Testis (tissue), 2 donors: ENCODE measurements at regions not wholly inside any gene's neighbourhood (a gene's known extent, or its start where the extent isn't known, plus 50 kb on each side); places are given as distances from the start of the nearest gene placed in this dataset.
"Not testable (repeated sequence)": the region's sequence is repeated elsewhere in the genome, so short reads cannot be mapped to it uniquely, and the experiment has no call there.

ENCODE experiments used
- DNase-seq: peaks from one replicate; pipeline ENCODE4 v3.0.0-alpha.2; 2019
- H3K27ac ChIP-seq, 2 donors: fragments of 200-600 bp; sonication (generic); one replicate each; pipeline ENCODE4 v1.5.1; 2019
- H3K27me3 ChIP-seq: fragments of 200-600 bp; sonication (generic); one replicate; pipeline ENCODE4 v1.5.1; 2019
- H3K36me3 ChIP-seq: fragments of 200-600 bp; sonication (generic); one replicate; pipeline ENCODE4 v1.5.1; 2017; ENCODE audit warnings: low read depth; ENCODE audit errors: missing control alignments
- H3K4me1 ChIP-seq: fragments of 200-600 bp; sonication (generic); one replicate; pipeline ENCODE4 v1.5.1; 2019
- H3K4me3 ChIP-seq, 2 donors: fragments of 200-600 bp; sonication (generic); one replicate each; pipeline ENCODE4 v1.5.1; 2017 to 2019
- H3K9me3 ChIP-seq: fragments of 200-600 bp; sonication (generic); one replicate; pipeline ENCODE4 v1.5.1; 2017
- CTCF ChIP-seq, 3 experiments: fragments of 450-650 bp in 2 of 3; fragments of 200-600 bp in 1 of 3; sonication (generic) in 1 of 3; IDR thresholded peaks; one replicate each; pipeline ENCODE4 v1.5.1; 2016 to 2019; ENCODE audit warnings: antibody characterized with exemption in 3 of 3, mild to moderate bottlenecking in 2 of 3, moderate library complexity in 1 of 3
- POLR2A ChIP-seq: fragments of 450-650 bp; IDR thresholded peaks from one replicate; pipeline ENCODE4 v1.6.1; 2017; ENCODE audit warnings: antibody characterized with exemption, mild to moderate bottlenecking, moderate library complexity
- WGBS, 2 donors: methylation state at CpG; one replicate each; pipeline ENCODE4 v1.1.5; 2018; 5-methylcytosine and 5-hydroxymethylcytosine counted together
- intact Hi-C: fragments of 100-400 bp; cut with DNase I; formaldehyde crosslinking; loops from one replicate; pipeline ENCODE4 v1.15.1; 2023; ENCODE audit warnings: low total_unique reads

- H3K4me1 ChIP-seq, result no peaks in the 10 kb centered on the region
- H3K9me3 ChIP-seq, result no peaks in the 10 kb centered on the region
- intact Hi-C loops, result no loop called here
- no peaks in the 10 kb centered on the region for H3K27me3 ChIP-seq
- no peak overlapping the region for H3K4me3 ChIP-seq
- no peak overlapping the region for H3K27ac ChIP-seq
- DNase-seq, result no peak
- TF ChIP-seq POLR2A (no peak), CTCF (IDR thresholded peaks at IDR 0.05) (no peak)
- H3K36me3 ChIP-seq, result no peaks in the 10 kb centered on the region
- WGBS, 2 donors, result 32 to 96% methylated on average over 1 of the region's 1 CpG
Measured at GRCh38 chr7:112963634-112964033, 123.0 kb downstream of the GPR85 start.

DNA sequence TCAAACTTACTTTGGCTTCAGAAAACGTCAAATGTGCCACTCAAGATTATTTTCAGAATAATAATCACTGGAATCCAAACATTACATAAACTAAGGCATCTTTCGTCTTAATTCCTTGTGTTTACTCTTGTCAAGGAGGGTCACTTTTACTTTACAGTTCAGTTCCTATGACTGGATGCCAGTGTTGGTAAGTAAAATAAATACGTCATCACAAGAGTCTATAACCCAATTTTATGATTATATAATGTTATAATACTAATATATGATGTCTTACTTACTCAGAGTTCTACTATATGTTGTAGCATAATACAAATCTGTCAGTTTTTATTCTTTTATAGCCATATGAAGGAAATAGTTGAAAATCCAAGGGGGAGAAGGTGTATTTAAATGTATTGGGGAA lies 123.8 kb downstream of the GPR85 start:
- H3K4me1 ChIP-seq, result no peaks in the 10 kb centered on the region
- TF ChIP-seq CTCF (IDR thresholded peaks at IDR 0.05) (no peak), POLR2A (no peak)
- intact Hi-C loops, result no loop called here
- no peak overlapping the region for H3K4me3 ChIP-seq
- WGBS, 2 donors, result 77 to 89% methylated on average over 3 of the region's 3 CpGs
- no peak for DNase-seq
- H3K27ac ChIP-seq, result no peak overlapping the region
- no peaks in the 10 kb centered on the region for H3K9me3 ChIP-seq
- no peaks in the 10 kb centered on the region for H3K27me3 ChIP-seq
- no peaks in the 10 kb centered on the region for H3K36me3 ChIP-seq

DNA sequence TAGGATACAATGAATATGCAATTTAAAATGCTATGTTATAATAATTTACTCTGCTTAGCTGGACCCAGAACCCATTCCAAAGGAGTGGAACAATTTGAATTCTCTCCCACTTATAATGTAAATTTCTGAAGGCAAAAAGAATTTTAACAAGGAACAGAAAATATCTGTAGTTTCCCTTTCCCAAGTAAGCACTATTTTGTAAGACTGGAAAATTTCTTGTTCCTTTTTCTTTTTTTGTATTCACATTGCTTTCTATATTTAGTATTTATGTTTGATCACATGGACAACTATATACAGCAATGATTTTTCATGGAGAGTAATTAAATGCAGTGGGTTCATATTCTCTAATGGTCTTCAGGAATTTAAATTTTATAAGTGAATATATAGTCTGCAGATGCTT lies 127.4 kb downstream of the GPR85 start:
- Histone ChIP-seq H3K27me3 (no peaks in the 10 kb centered on the region), H3K4me1 (no peaks in the 10 kb centered on the region), H3K27ac (no peak overlapping the region), H3K9me3 (no peaks in the 10 kb centered on the region), H3K36me3 (no peaks in the 10 kb centered on the region), H3K4me3 (no peak overlapping the region)
- DNase-seq, result no peak
- TF ChIP-seq POLR2A, result no peak
- no peak for TF ChIP-seq CTCF (IDR thresholded peaks at IDR 0.05)
- intact Hi-C loops, result no loop called here

DNA sequence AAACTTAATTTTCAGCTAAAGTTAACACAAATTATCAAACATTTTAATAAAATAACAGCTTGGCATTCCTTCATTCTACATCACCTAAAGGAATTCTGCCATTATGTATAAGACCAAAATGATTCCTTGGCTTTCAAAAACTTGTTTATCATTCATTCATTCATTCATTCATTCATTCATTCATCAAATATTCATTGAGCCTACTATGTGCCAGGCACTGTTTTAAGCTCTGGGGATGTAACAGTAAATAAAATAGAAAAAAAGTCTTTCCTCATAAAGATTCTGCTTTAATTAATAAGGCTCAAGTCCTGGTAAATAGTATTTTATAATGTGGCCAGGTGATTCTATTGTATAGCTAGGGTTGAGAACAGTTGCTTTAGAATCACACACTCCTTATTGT lies 127.9 kb downstream of the GPR85 start:
- TF ChIP-seq POLR2A (no peak), CTCF (IDR thresholded peaks at IDR 0.05) (no peak)
- Histone ChIP-seq H3K4me1 (no peaks in the 10 kb centered on the region), H3K27ac (no peak overlapping the region), H3K9me3 (no peaks in the 10 kb centered on the region), H3K27me3 (no peaks in the 10 kb centered on the region), H3K36me3 (no peaks in the 10 kb centered on the region), H3K4me3 (no peak overlapping the region)
- intact Hi-C loops, result no loop called here
- DNase-seq, result no peak

DNA sequence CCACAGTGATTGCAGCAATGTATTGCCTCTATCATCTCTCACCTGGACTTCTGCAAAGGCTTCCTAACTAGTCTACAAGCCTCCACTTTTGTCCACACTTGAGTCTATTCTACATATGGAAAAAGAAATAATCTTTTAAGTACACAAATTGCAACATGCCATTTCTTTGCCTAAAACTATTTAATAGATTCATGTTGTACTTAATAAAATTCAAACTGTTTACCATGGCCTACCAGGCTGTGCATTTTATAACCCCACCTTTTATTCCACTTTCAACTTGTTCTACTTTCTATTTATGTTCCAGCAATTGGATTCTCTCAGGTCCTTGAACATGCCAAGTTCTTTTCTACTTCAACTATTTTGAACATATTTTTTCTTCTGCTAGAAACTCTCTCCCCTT lies 128.7 kb downstream of the GPR85 start:
- H3K27me3 ChIP-seq, result no peaks in the 10 kb centered on the region
- no peak overlapping the region for H3K27ac ChIP-seq
- H3K36me3 ChIP-seq, result no peaks in the 10 kb centered on the region
- intact Hi-C loops, result no loop called here
- H3K9me3 ChIP-seq, result no peaks in the 10 kb centered on the region
- TF ChIP-seq POLR2A (no peak), CTCF (IDR thresholded peaks at IDR 0.05) (no peak)
- DNase-seq, result no peak
- H3K4me1 ChIP-seq, result no peaks in the 10 kb centered on the region
- no peak overlapping the region for H3K4me3 ChIP-seq

DNA sequence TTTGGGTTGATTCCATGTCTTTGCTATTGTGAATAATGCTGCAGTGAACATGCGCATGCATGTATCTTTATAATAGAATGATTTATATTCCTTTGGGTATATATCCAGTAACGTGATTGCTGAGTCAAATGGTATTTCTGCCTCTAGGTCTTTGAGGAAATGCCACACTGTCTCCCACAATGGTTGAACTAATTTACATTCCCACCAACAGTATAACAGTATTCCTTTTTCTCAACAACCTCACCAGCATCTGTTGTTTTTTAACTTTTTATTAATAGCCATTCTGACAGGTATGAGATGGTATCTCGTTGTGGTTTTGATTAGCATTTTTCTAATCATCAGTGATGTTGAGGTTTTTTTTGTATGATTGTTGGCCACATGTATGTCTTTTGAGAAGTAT lies 133.6 kb downstream of the GPR85 start:
- H3K4me1 ChIP-seq, intact Hi-C loops, H3K27ac ChIP-seq, DNase-seq, H3K36me3 ChIP-seq, H3K27me3 ChIP-seq, H3K4me3 ChIP-seq, H3K9me3 ChIP-seq: not testable (repeated sequence)
- WGBS, 2 donors, result 81 to 90% methylated on average over 3 of the region's 3 CpGs
